G401.6 (cell line): ENCODE measurements at regions not wholly inside any gene's neighbourhood (a gene's known extent, or its start where the extent isn't known, plus 50 kb on each side); places are given as distances from the start of the nearest gene placed in this dataset.

Source experiments
- FAIRE-seq: peaks from 2 replicates; lab custom pipeline; 2012; peaks lifted over from hg19 to GRCh38; lab: Jason Lieb, UNC

- FAIRE-seq = no peak
These were observed 726.9 kb upstream of the CITED2 start for GRCh38 chr6:140101367-140101766.

GRCh38 chr6:140095532-140095931, 721.1 kb upstream of the CITED2 start:
- peak; percentile 99 for FAIRE-seq

DNA sequence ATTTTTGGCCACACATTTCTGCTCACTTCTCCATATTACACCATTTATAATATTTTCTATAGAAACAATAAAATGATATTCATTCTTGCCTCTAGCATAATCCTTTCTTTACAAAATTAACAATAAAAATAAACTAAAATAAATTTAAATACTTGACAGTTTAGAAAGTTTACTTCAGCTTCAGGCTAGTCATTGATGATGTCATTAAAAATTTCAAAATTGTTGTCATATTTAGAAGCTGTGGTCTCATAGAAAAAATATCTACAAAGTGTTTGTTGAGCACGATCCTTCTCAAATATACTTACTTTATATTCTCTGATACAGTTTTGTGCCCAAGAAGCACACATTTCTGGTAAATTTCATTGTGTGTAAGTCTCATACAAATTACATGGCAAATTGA, 717.4 kb upstream of the CITED2 start:
- peak; percentile 82 for FAIRE-seq

GRCh38 chr6:140090871-140091270, 716.4 kb upstream of the CITED2 start:
- FAIRE-seq = no peak

DNA sequence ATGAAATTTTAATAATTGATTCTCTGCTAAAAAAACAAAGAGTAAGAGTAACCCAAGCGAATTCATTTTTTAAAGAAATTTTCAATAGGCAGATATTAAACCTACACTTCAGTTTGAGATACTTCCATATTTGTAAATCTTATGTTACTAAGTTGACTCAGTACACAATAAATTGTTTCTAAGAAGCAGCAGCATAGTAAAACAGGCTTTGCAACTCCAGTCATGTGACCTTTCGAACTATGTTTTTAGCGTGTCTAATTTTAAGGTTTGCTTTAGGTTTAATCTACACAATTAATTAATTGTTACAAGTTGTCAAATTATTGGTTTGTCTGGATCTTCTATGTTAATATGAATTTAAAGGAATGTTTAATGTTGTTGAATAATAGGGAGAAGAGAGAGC, 708.9 kb upstream of the CITED2 start:
- no peak for FAIRE-seq

- peak; percentile 93 for FAIRE-seq
These were observed 708.4 kb upstream of the CITED2 start for GRCh38 chr6:140082867-140083297.

GRCh38 chr6:140079328-140079727, 704.9 kb upstream of the CITED2 start:
- FAIRE-seq = no peak

DNA sequence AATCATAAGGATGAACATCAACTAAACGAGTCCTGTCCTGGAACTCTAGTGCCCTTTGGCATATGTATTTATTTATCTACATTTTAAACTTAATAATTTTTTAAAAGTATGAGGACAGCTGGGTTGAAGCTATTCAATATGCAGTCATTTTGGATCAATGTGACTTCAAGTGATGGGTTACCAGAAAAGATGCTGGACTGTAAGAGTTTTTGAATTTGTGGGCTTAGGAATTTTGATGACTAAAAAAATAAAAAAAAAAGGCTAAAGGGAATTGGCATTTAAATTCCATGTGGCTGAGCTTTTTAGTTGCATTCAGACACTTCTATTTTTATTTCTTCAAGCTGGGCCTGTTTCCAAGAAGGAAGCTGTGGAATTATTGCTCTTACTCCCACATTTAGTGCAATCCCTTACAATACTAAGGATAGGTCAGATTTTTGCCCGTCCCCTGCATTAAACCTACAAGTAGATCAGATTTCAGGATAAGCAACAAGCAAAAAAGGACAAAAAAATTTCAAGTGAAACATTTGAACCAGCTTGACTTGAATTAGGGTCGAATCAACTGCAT, 704.2 kb upstream of the CITED2 start:
- FAIRE-seq = peak; percentile 97

DNA sequence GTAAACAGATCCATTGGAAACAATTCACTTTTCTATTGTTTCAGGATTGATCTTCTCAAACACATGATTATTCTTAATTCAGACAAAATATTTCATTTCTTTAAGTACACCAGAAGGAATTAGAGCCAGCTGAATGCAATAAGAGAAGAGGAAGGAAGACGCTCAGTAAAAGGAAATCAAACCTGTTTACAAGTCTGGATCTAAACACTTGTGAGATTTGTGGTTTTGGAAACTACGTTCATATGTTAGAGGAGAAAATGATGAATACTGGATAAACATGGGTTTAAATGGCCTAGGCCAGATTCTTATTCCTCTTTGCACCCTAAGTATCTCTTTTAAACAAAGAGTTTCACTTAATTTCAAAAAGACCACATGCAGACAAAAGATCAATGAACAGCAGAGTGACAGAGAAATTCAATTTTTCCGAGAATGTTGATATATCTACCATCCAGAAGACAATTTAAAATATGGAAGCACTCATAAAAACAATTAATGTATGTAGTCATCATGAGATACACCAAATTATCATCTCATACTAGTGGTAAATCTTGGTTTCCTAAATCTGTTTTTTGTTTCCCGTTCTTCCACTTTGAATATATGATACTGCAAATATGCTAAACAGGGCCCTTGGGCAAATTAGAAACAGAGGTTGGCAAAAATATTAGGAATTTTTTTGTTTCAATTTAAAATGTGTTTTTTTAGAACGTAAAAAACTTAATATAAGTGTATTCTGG, 703.5 kb upstream of the CITED2 start:
- FAIRE-seq = no peak

GRCh38 chr6:140076105-140076504, 701.7 kb upstream of the CITED2 start:
- peak; percentile 63 for FAIRE-seq

DNA sequence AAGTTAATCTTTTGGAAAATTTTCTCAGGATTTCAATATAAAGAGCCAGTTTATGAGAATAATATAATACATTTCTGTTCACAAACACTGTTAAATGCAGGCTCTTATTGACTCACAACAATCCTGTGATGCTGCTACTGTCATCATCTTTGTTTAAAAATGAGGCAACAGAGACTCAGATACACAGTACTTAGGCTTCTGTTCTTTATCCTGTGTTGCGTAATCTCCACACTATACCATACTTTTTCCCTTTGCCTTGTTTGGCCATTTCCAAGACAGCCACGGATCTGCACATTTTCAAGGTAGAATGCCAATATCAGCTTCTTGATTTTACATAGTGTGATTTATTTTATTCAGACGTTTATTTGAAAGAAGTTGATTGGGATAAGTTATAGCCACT, 699.0 kb upstream of the CITED2 start:
- no peak for FAIRE-seq

GRCh38 chr6:140071601-140072062, 697.2 kb upstream of the CITED2 start:
- FAIRE-seq = peak; percentile 97

DNA sequence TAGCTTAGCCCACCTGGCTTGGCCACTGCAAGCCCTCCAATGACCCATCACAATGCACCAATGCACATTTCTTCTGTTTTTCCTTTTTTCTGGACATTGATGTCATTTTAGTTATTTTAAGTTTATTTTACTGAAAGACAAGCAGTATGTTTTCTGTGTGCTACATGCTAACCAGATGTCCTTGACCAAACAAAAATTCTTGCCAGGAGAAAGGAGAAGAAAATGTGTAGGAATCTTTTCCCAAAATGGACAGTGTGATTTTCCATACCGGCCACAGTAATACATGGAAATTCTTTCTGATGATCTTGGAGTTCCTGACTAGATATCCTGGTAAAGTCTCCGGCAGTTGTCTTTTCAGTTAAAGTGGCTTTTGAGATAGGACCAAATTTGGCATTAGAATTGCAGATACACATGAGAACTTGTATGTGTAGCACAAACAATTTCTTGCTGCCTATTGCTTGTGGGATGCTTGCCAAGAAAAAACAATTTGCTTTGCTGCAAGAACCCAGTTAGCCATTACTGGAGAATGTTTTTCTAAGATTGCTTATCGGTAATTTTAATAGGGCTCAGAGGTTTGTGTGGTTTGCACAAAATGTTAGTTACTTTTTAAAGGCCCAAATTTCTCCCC, 696.5 kb upstream of the CITED2 start:
- FAIRE-seq = no peak

GRCh38 chr6:140069576-140069975, 695.1 kb upstream of the CITED2 start:
- FAIRE-seq = no peak

- no peak for FAIRE-seq
These were observed 694.4 kb upstream of the CITED2 start for GRCh38 chr6:140068801-140069200.

- FAIRE-seq = no peak
These were observed 689.9 kb upstream of the CITED2 start for GRCh38 chr6:140064366-140064765.

GRCh38 chr6:140063021-140063399, 688.6 kb upstream of the CITED2 start:
- FAIRE-seq = no peak

- peak; percentile 97 for FAIRE-seq
These were observed 687.9 kb upstream of the CITED2 start for GRCh38 chr6:140062043-140063020.

- peak; percentile 28 for FAIRE-seq
These were observed 686.9 kb upstream of the CITED2 start for GRCh38 chr6:140061110-140062042.

GRCh38 chr6:140059947-140060346, 685.5 kb upstream of the CITED2 start:
- no peak for FAIRE-seq

- FAIRE-seq = no peak
These were observed 684.4 kb upstream of the CITED2 start for GRCh38 chr6:140058863-140059262.
